Lung (tissue), 11 donors: ENCODE measurements at regions not wholly inside any gene's neighbourhood (a gene's known extent, or its start where the extent isn't known, plus 50 kb on each side); places are given as distances from the start of the nearest gene placed in this dataset.

Source experiments
- ATAC-seq: fragments of 200-7000 bp; cut with Tn5 transposase; one replicate; pipeline ENCODE4 v1.9.1; 2020; ENCODE audit warnings: moderate number of reproducible peaks; ENCODE audit not compliant: insufficient read depth, low FRiP score
- DNase-seq, 3 donors: peaks; one replicate each; pipeline ENCODE4 v3.0.0-alpha.2; 2013 to 2017
- H3K27ac ChIP-seq, 2 donors: one replicate each; pipeline ENCODE4 v1.5.1; 2013; ENCODE audit warnings: mild to moderate bottlenecking in 2 of 2, moderate library complexity in 2 of 2, control low read depth in 1 of 2, inconsistent platforms in 1 of 2, low read depth in 1 of 2, low read length in 1 of 2
- H3K27me3 ChIP-seq, 3 donors: one replicate each; pipeline ENCODE4 v1.5.1; 2013; ENCODE audit warnings: low read length in 2 of 3; ENCODE audit not compliant: control insufficient read depth in 3 of 3, insufficient read depth in 3 of 3
- H3K36me3 ChIP-seq, 4 donors: one replicate each; pipeline ENCODE4 v1.5.1; 2013; ENCODE audit warnings: low read length in 4 of 4, mild to moderate bottlenecking in 1 of 4, moderate library complexity in 1 of 4; ENCODE audit not compliant: control insufficient read depth in 4 of 4, insufficient read depth in 4 of 4
- H3K4me1 ChIP-seq, 5 donors: one replicate each; pipeline ENCODE4 v1.5.1; 2013; ENCODE audit warnings: low read length in 5 of 5, mild to moderate bottlenecking in 2 of 5, moderate library complexity in 1 of 5; ENCODE audit not compliant: control insufficient read depth in 5 of 5, insufficient read depth in 5 of 5
- H3K4me3 ChIP-seq: one replicate; pipeline ENCODE4 v1.5.1; 2013; ENCODE audit warnings: mild to moderate bottlenecking, control low read depth, moderate library complexity
- H3K9ac ChIP-seq, 2 donors: one replicate each; pipeline ENCODE4 v1.5.1; 2013; ENCODE audit warnings: low read length in 2 of 2, control low read depth in 1 of 2; ENCODE audit not compliant: insufficient read depth in 1 of 2
- H3K9me3 ChIP-seq, 4 donors: one replicate each; pipeline ENCODE4 v1.5.1; 2013; ENCODE audit warnings: low read length in 3 of 4, mild to moderate bottlenecking in 1 of 4, moderate library complexity in 1 of 4; ENCODE audit not compliant: control insufficient read depth in 4 of 4, insufficient read depth in 3 of 4
- WGBS, 2 donors: extraction: QIAGEN DNeasy Blood & Tissue Kit; methylation state at CpG; one replicate each; pipeline ENCODE4 v1.1.7; 2013; 5-methylcytosine and 5-hydroxymethylcytosine counted together
- TF ChIP-seq, protein P1 (sequence below): IDR thresholded peaks from 2 replicates; pipeline ENCODE4 v1.5.1; 2012; ENCODE audit warnings: mild to moderate bottlenecking; ENCODE audit errors: control extremely low read depth, extremely low read depth
- donor health status: control.
- donor health status: control.
- donor health status: Bipolar disorder and iron deficiency.
- donor health status: healthy.
- donor health status: DM: yes; HTN: yes; CAD: no.

- Histone ChIP-seq H3K9me3 (no peaks in the 10 kb centered on the region), H3K27ac (no peak overlapping the region), H3K27me3 (no peaks in the 10 kb centered on the region), H3K4me1 (peaks cover 0 to 8% (median 3%) of the 10 kb centered on the region in 5 donors), H3K36me3 (no peaks in the 10 kb centered on the region), H3K4me3 (no peak overlapping the region), H3K9ac (no peak overlapping the region)
- TF ChIP-seq, protein P1, sequence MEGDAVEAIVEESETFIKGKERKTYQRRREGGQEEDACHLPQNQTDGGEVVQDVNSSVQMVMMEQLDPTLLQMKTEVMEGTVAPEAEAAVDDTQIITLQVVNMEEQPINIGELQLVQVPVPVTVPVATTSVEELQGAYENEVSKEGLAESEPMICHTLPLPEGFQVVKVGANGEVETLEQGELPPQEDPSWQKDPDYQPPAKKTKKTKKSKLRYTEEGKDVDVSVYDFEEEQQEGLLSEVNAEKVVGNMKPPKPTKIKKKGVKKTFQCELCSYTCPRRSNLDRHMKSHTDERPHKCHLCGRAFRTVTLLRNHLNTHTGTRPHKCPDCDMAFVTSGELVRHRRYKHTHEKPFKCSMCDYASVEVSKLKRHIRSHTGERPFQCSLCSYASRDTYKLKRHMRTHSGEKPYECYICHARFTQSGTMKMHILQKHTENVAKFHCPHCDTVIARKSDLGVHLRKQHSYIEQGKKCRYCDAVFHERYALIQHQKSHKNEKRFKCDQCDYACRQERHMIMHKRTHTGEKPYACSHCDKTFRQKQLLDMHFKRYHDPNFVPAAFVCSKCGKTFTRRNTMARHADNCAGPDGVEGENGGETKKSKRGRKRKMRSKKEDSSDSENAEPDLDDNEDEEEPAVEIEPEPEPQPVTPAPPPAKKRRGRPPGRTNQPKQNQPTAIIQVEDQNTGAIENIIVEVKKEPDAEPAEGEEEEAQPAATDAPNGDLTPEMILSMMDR = no peak
- ATAC-seq (no peak), DNase-seq (no peak)
- 64 to 65% methylated on average over 3 of the region's 3 CpGs for WGBS, 2 donors
Observed at GRCh38 chr3:56876916-56877315, 75.2 kb upstream of the ARHGEF3 start.

GRCh38 chr3:56874269-56874668, 72.5 kb upstream of the ARHGEF3 start:
- ATAC-seq (no peak), DNase-seq (no peak)
- H3K36me3 ChIP-seq = no peaks in the 10 kb centered on the region
- H3K4me1 ChIP-seq = peaks cover 0 to 8% (median 3%) of the 10 kb centered on the region in 5 donors
- 67 to 74% methylated on average over 4 of the region's 4 CpGs for WGBS, 2 donors
- H3K27me3 ChIP-seq = no peaks in the 10 kb centered on the region
- no peak overlapping the region for H3K27ac ChIP-seq
- H3K9me3 ChIP-seq = no peaks in the 10 kb centered on the region
- no peak overlapping the region for H3K9ac ChIP-seq
- H3K4me3 ChIP-seq = no peak overlapping the region
- TF ChIP-seq, protein P1 = no peak

DNA sequence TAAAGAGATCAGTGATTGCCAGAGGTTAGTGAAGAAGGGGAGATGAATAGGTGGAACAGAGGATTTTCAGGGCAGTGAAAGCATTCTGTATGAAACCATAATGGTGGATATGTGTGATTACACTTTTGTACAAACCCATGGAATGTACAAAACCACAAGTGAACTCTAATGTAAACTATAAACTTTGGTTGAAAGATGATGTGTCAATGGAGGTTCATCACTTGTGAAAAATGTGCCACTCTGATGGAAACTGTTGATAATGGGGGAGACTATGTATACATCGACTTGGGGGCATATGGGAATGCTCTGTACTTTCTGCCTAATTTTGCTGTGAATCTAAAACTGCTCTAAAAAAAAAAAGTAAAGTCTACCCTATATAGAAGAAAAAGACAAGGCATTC, 68.7 kb upstream of the ARHGEF3 start:
- Histone ChIP-seq H3K9me3 (no peaks in the 10 kb centered on the region), H3K27ac (no peak overlapping the region), H3K36me3 (no peaks in the 10 kb centered on the region), H3K4me1 (peaks cover 0 to 3% (median 0%) of the 10 kb centered on the region in 5 donors), H3K9ac (no peak overlapping the region), H3K4me3 (no peak overlapping the region), H3K27me3 (no peaks in the 10 kb centered on the region)
- TF ChIP-seq, protein P1 = no peak
- ATAC-seq (no peak), DNase-seq (no peak)
- 73 to 92% methylated on average over 1 of the region's 1 CpG for WGBS, 2 donors
